Left renal pelvis (tissue), 4 donors: ENCODE measurements at regions not wholly inside any gene's neighbourhood (a gene's known extent, or its start where the extent isn't known, plus 50 kb on each side); places are given as distances from the start of the nearest gene placed in this dataset.
"Not testable (repeated sequence)": the region's sequence is repeated elsewhere in the genome, so short reads cannot be mapped to it uniquely, and the experiment has no call there.

Experiments used
- DNase-seq, 4 donors: peaks; one replicate each; pipeline ENCODE4 v3.0.0-alpha.2; 2013; ENCODE audit warnings: low read depth in 4 of 4, low spot score in 3 of 4

- no peak for DNase-seq
These were observed 615.3 kb downstream of the TRIB2 start for GRCh38 chr2:13332060-13332459.

- peak in 2 of 4 donors; percentile 41 to 56 for DNase-seq
These were observed 617.3 kb downstream of the TRIB2 start for GRCh38 chr2:13334071-13334470.

GRCh38 chr2:13334545-13334944 lies 617.8 kb downstream of the TRIB2 start:
- no peak for DNase-seq

GRCh38 chr2:13335862-13336535 lies 619.3 kb downstream of the TRIB2 start:
- no peak for DNase-seq

GRCh38 chr2:13351068-13351467 lies 634.3 kb downstream of the TRIB2 start:
- no peak for DNase-seq

GRCh38 chr2:13353083-13353482 lies 636.3 kb downstream of the TRIB2 start:
- no peak for DNase-seq

- no peak for DNase-seq
These were observed 637.3 kb downstream of the TRIB2 start for GRCh38 chr2:13354031-13354430.

GRCh38 chr2:13381928-13382327 lies 665.2 kb downstream of the TRIB2 start:
- not testable (repeated sequence) for DNase-seq

GRCh38 chr2:13389172-13389571 lies 672.4 kb downstream of the TRIB2 start:
- DNase-seq, result not testable (repeated sequence)

GRCh38 chr2:13390676-13391075 lies 673.9 kb downstream of the TRIB2 start:
- no peak for DNase-seq

GRCh38 chr2:13401312-13401711 lies 684.6 kb downstream of the TRIB2 start:
- DNase-seq, result no peak

GRCh38 chr2:13413989-13414388 lies 697.3 kb downstream of the TRIB2 start:
- DNase-seq, result no peak

- DNase-seq, result no peak
These were observed 698.2 kb downstream of the TRIB2 start for GRCh38 chr2:13414897-13415296.

GRCh38 chr2:13433954-13434353 lies 717.2 kb downstream of the TRIB2 start:
- DNase-seq, result no peak

- not testable (repeated sequence) for DNase-seq
These were observed 727.0 kb downstream of the TRIB2 start for GRCh38 chr2:13443554-13444261.

GRCh38 chr2:13462464-13462863 lies 745.7 kb downstream of the TRIB2 start:
- no peak for DNase-seq

GRCh38 chr2:13466076-13466475 lies 749.3 kb downstream of the TRIB2 start:
- no peak for DNase-seq

GRCh38 chr2:13474538-13474937 lies 757.8 kb downstream of the TRIB2 start:
- DNase-seq, result no peak

- no peak for DNase-seq
These were observed 763.3 kb downstream of the TRIB2 start for GRCh38 chr2:13480057-13480456.

GRCh38 chr2:13481201-13481600 lies 764.5 kb downstream of the TRIB2 start:
- no peak for DNase-seq

GRCh38 chr2:13485256-13485655 lies 768.5 kb downstream of the TRIB2 start:
- DNase-seq, result no peak

GRCh38 chr2:13488965-13489364 lies 772.2 kb downstream of the TRIB2 start:
- DNase-seq, result no peak
